ENCODE measurements at regions not wholly inside any gene's neighbourhood (a gene's known extent, or its start where the extent isn't known, plus 50 kb on each side); places are given as distances from the start of the nearest gene placed in this dataset.

GRCh38 chr6:93822434-93823265 is 403.3 kb upstream of the EPHA7 start:
- Histone ChIP-seq H3K9me3 (ENCODE audit: low read length) (no peaks in the 10 kb centered on the region), H3K27ac (ENCODE audit: low read length) (no peak overlapping the region), H3K9me2 (ENCODE audit: insufficient read depth, low read length) (no peaks in the 10 kb centered on the region), H3K36me3 (ENCODE audit: insufficient read depth, low read length) (no peaks in the 10 kb centered on the region), H3F3A (ENCODE audit: insufficient read depth, low read length, poor library complexity, severe bottlenecking) (no peaks in the 10 kb centered on the region), H4K20me1 (ENCODE audit: insufficient read depth) (no peaks in the 10 kb centered on the region), H2AFZ (ENCODE audit: low read depth, low read length) (no peak overlapping the region), H3K4me2 (ENCODE audit: low read length) (no peak overlapping the region), H3K4me3 (ENCODE audit: low read length) (no peak overlapping the region), H3K79me2 (replicated peaks; ENCODE audit: insufficient read depth, low read length) (no peaks in the 10 kb centered on the region), H3K27me3 (ENCODE audit: insufficient read depth, low read depth, low read length) (no peaks in the 10 kb centered on the region), H3K9ac (ENCODE audit: low read length) (no peak overlapping the region)
- no peak for TF ChIP-seq EP300 (conservative IDR thresholded peaks at IDR 0.05; ENCODE audit: poor library complexity, severe bottlenecking)

GRCh38 chr6:93821953-93822352 is 402.6 kb upstream of the EPHA7 start:
- Histone ChIP-seq H3K27me3 (ENCODE audit: insufficient read depth, low read depth, low read length) (no peaks in the 10 kb centered on the region), H3K36me3 (ENCODE audit: insufficient read depth, low read length) (no peaks in the 10 kb centered on the region), H3K9me2 (ENCODE audit: insufficient read depth, low read length) (no peaks in the 10 kb centered on the region), H3K4me3 (ENCODE audit: low read length) (no peak overlapping the region), H3K79me2 (replicated peaks; ENCODE audit: insufficient read depth, low read length) (no peaks in the 10 kb centered on the region), H3K27ac (ENCODE audit: low read length) (no peak overlapping the region), H3K4me2 (ENCODE audit: low read length) (no peak overlapping the region), H3K9me3 (ENCODE audit: low read length) (no peaks in the 10 kb centered on the region), H4K20me1 (ENCODE audit: insufficient read depth) (no peaks in the 10 kb centered on the region), H2AFZ (ENCODE audit: low read depth, low read length) (no peak overlapping the region), H3F3A (ENCODE audit: insufficient read depth, low read length, poor library complexity, severe bottlenecking) (no peaks in the 10 kb centered on the region), H3K9ac (ENCODE audit: low read length) (no peak overlapping the region)
- TF ChIP-seq SMC3 (conservative IDR thresholded peaks at IDR 0.05; ENCODE audit: poor library complexity): no peak
- no peak for TF ChIP-seq CTCF (IDR thresholded peaks at IDR 0.05; ENCODE audit: poor library complexity, severe bottlenecking)

GRCh38 chr6:93820465-93821082 is 401.2 kb upstream of the EPHA7 start:
- no peaks in the 10 kb centered on the region for H3F3A ChIP-seq (ENCODE audit: insufficient read depth, low read length, poor library complexity, severe bottlenecking)
- no peaks in the 10 kb centered on the region for H3K36me3 ChIP-seq (ENCODE audit: insufficient read depth, low read length)
- H3K9me3 ChIP-seq (ENCODE audit: low read length): no peaks in the 10 kb centered on the region
- H3K27ac ChIP-seq (ENCODE audit: low read length): no peak overlapping the region
- no peaks in the 10 kb centered on the region for H3K27me3 ChIP-seq (ENCODE audit: insufficient read depth, low read depth, low read length)
- no peaks in the 10 kb centered on the region for H3K9me2 ChIP-seq (ENCODE audit: insufficient read depth, low read length)
- H3K4me3 ChIP-seq (ENCODE audit: low read length): no peak overlapping the region
- no peaks in the 10 kb centered on the region for H4K20me1 ChIP-seq (ENCODE audit: insufficient read depth)
- no peak overlapping the region for H2AFZ ChIP-seq (ENCODE audit: low read depth, low read length)
- H3K4me2 ChIP-seq (ENCODE audit: low read length): no peak overlapping the region
- TF ChIP-seq CTCF (IDR thresholded peaks at IDR 0.05; ENCODE audit: poor library complexity, severe bottlenecking) (no peak), TAF1 (IDR thresholded peaks at IDR 0.05; ENCODE audit: low read depth) (no peak), RAD21 (conservative IDR thresholded peaks at IDR 0.05) (no peak), EZH2 (IDR thresholded peaks at IDR 0.05; ENCODE audit: borderline replicate concordance, insufficient read depth, low read length, poor library complexity, severe bottlenecking) (no peak), SMC3 (conservative IDR thresholded peaks at IDR 0.05; ENCODE audit: poor library complexity) (no peak), MXI1 (conservative IDR thresholded peaks at IDR 0.05; ENCODE audit: poor library complexity, severe bottlenecking) (no peak), REST (IDR thresholded peaks at IDR 0.05; ENCODE audit: borderline replicate concordance) (no peak), POLR2AphosphoS5 (IDR thresholded peaks at IDR 0.05) (no peak), EP300 (conservative IDR thresholded peaks at IDR 0.05; ENCODE audit: poor library complexity, severe bottlenecking) (no peak)
- H3K9ac ChIP-seq (ENCODE audit: low read length): no peak overlapping the region
- H3K79me2 ChIP-seq (replicated peaks; ENCODE audit: insufficient read depth, low read length): no peaks in the 10 kb centered on the region

Data from neural cell (in vitro differentiated cells).